ENCODE measurements at regions not wholly inside any gene's neighbourhood (a gene's known extent, or its start where the extent isn't known, plus 50 kb on each side); places are given as distances from the start of the nearest gene placed in this dataset.
"Not testable (repeated sequence)": the region's sequence is repeated elsewhere in the genome, so short reads cannot be mapped to it uniquely, and the experiment has no call there.

DNA sequence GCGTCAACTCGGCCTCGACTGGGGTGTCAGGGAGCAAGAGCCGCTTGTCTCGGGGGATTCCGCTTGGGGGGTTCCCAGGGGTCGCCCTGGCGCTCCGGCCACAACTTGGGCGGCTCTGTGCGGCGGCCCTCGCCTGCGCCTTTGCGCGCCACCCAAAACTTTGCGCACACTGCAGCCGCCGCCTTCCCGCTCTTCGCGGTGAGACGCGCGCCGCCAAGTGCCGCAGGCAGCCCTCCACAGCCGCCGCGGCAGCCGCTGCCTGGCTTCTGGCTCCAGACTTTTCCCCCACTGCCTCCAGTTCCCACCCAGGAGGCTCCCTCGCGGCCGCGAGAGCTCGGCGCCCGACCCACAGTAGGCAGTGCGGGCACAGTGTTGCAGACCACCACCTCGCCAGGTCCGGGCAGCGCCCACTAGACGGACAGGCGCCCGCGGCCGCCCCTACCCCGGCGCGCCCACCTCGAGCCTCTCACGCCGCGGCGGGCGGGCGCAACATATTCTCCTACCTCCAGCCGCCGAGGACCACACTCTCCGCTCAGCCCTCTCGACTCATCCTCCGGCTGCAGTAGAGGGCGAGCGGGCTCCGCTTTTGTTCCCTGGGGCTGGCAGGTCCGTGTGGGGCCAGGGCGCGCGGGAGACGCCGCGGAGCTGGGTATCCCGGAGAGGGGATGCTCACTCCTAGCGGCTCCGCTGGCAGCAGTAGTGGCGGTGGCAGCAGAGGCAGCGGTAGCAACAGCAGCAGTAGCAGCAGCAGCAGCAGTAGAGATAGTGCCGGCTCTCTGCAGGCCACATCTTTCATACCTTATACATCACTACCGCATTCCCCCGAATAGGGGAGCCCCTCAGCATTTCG lies 296.6 kb downstream of the OMA1 start:
- DNase-seq = no peak

DNA sequence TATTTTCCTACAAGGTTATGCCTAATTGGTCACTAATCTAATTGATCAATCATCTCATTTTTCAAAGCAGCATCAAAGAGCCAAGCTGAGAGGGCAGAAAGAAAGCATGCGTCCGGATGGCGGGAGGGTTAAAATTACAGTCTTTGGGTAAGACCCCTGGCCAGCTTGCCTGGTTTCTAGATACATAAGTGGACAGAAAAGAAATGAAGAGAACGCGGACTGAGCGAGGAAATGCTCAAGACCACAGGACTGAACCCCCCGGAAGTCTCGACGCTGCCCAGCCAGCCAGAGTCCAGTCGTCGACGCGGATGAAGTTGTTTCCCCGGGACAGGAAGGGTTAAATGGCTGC lies 297.2 kb downstream of the OMA1 start:
- DNase-seq = no peak

DNA sequence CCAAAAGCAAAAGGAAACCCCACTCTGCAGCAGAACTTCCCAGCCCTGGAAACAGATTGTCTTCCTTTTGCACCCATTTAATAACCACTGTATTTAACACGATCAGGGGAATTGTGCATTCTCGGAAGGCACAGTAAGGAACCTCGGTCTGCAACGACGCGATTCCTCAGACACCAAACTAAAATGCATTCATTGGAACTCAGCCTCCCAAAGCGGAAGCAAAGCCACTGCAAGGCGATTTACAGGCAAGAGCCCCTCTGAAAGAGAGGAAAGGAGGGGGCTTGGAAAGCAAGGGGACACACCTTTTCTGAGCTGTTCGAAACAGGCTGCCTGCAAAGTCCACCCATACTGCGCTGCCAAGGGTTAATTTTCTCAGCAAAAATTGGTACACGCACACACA lies 297.7 kb downstream of the OMA1 start:
- DNase-seq = no peak

DNA sequence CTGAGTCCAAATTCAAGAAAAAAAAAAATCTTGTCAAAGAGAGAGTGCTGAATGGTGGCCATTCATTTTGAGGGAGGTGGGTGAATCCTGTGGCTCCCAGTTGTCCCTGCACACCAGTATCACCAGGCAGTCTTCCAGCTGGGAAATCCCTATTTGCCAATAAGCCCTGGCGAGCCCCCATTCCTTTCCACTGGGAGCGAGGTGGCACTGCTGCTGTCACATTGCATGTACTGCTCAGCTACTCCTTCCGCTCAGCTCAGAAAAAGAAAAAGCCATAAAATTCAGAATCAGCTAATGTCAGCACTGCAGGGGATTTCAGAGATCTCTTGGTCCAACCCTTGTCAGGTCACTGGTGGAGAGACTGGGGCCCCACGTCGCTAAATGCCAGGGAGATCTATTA lies 298.5 kb downstream of the OMA1 start:
- no peak for DNase-seq

DNA sequence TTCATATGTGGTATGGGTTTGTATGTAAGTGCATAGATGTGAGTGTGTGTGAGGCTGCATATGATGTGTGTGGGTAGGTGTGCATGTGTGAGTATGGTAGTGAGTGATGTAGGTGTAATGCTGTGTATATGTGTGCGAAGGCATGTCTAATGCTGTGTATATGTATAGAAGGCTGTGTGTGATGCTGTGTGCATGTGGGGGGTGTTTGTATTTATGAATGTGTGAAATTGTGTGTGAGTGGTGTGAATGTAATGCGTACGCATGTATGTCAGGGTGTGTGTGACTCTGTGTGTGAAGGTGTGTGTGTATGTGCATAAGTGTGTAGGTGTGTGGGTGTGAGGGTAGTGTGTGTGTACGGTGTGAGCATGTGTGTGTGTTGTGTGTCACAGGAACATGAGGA lies 300.0 kb downstream of the OMA1 start:
- DNase-seq = no peak

DNA sequence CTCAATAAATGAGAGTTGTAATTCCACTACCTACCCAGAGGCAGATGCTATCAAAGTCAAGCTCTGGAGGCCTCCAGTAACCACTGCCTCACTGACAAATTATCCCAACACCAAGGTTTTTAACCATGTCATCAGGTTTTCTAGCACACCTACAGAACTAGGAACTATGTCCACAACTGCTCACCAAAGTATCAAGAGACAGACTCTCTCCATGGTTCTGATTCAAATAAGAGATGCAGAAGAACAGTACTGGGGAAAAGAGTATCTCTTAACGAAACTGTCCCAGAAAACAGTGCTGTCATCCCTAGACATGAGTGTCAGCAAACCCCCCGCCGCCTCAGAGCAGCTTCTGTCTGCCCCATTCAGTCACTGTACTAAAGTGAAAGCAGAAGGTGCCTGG lies 301.7 kb downstream of the OMA1 start:
- DNase-seq = no peak

DNA sequence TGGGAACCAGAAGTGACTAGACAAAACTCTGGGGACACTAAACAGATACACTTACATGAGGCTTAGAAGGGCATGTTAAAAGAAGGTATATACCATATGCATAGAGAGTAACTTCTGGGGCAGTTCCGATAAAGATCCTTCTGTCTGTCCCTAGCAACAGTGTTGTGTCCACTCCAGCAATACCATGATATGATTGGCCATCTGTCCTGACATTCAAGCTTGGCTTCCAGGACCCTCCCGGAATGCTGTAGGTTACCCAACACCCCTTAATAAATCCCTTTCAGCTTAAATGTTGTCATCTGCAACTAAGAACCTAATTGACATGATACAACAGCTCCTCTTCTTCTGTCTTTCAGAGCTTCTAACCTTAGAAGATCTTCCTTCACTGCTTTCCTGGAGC lies 307.7 kb downstream of the OMA1 start:
- no peak for DNase-seq

DNA sequence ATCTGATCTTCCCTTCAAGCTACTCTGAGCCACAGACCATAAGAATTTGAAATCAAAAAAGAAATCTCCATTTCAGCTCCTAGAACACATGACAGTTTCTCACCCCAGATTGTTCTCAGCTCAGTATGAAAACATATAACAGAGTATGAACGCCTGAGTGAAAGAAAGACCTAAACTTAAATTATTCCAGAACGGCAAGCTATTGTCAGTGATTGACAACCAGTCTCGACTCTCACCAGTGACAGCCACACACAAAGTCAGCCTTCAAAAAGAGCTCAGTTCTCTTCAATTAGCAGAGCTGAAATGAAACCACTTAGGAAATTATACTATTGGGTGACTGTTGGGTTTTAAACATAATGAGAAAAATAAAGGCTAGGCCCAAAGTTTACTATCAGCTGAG lies 312.8 kb downstream of the OMA1 start:
- no peak for DNase-seq

DNA sequence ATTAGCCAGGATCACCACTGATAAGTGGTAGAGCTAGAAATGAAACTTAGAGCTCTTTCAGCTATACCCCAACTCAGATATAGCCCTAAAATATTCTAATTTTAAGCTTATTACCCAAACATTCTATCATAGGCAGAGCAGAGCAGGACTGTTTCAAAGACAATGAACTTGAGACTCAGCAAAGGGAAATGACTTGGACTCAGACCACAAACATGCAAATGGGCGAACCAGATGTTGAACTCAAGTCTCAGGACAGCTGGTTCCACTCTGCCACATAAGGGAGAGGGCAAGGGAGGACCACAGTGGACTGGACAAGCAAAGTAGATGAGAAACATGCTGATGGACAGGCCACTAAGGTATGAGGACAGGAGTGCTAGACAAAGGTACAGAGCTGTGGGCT lies 315.3 kb downstream of the OMA1 start:
- DNase-seq = no peak

DNA sequence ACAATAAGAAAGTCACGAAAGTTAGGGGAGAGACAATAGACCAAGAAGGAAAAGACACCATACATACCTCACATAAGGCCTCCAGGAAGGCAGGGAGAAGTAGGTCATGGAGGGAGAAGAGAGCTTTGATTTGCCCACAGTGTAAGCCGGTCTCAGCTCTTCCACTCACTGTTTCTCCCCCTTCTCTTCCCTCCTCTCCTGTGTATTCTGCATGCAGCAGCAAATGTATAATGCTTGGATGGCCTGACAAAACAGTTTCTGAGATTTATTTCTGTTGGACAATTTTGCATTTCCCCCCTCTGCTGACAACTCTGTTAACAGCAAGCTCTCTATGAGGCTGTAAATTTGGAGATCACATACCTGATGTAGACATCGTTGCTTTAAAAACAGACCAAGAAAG lies 318.9 kb downstream of the OMA1 start:
- no peak for DNase-seq

DNA sequence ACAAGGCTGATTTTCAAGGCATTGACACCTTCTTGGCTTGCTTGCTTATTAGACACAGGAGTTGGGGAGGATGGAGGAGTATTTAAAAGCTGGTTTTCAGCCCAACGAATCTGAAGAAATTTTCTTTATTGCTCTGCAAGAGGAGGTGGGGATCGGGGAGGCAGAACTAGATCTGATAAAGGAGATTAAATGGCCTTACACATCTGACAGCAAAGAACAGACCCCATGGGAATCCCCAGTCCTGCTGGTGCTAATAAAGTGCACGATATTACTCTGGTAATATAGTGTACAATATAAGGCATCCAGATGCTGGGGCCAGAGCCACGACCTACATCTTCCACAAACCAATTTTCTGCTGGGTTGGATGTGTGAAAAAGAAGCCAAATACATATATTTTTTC lies 323.0 kb downstream of the OMA1 start:
- no peak for DNase-seq

DNA sequence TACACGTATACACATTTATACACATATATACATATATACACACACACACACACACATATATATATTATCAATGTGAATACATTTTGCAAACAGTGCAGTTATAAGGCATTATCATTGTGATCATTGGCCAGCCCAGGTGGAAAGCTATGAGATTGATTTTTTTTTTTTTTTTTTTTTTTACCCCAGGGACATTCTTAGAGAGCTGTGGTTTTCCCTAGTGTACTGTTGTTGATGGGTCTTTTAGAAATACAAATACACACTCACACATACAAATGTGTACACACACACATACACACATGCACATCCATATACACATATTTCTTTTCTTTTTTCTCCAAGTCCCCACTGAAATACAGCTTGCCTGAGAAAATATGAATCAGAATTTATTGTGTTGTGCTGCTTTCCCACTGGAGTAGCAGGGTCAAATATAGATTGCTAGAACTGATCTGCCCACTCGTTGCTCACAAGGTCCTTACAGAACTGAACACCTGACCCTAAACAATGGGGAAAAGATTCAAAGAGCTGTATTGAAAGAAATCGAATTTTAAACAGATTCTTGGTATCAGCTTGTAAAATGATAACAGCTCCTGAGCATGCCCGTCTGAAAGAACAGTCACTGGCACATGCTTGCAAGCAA lies 325.6 kb downstream of the OMA1 start:
- no peak for DNase-seq

DNA sequence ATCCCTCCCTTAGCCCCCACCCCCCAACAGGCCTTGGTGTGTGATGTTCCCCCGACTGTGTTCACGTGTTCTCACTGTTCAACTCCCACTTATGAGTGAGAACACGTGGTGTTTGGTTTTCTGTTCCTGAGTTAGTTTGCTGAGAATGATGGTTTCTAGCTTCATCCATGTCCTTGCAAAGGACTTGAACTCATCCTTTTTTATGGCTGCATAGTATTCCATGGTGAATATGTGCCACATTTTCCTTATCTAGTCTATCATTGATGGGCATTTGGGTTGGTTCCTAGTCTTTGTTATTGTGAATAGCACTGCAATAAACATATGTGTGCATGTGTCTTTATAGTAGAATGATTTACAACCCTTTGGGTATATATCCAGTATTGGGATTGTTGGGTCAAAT lies 330.4 kb downstream of the OMA1 start:
- not testable (repeated sequence) for DNase-seq

DNA sequence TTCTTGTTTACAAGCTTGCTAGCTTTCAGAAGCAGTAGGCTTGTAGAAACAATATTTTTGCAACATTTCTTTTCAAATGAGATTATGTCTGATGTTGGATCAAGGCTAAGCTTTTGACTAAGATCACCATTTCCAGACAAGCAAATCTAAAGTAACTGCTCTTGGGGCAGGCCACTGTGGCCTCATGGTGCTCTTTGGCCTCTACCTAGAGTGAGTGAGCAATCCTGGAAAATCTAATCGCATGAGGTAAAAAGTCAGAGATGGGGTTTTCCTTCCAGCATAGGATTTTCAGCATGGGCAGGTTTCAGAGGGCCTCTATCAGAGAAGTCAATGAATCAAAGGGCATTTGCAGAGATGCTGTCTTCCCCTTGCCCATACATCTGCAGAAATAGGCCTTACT lies 331.9 kb downstream of the OMA1 start:
- DNase-seq = no peak

DNA sequence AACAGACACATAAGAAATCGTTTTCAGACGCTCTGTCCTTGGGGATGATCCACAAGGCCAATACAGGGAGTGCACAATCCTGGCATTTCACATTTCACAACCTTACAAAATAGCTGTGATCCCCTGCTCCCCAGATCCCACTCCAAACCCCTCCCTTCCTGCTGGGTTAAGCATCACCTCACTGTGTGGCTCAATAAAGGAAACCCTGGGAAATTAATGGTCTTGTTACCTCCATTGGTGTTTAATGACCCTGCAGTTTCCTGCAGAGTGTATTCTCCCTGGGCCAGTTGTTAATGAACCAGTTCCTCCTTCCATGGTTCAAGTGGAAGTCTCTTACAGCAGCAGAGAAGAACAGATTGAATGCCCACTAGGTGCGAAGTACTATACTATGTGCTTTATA lies 334.7 kb downstream of the OMA1 start:
- no peak for DNase-seq

DNA sequence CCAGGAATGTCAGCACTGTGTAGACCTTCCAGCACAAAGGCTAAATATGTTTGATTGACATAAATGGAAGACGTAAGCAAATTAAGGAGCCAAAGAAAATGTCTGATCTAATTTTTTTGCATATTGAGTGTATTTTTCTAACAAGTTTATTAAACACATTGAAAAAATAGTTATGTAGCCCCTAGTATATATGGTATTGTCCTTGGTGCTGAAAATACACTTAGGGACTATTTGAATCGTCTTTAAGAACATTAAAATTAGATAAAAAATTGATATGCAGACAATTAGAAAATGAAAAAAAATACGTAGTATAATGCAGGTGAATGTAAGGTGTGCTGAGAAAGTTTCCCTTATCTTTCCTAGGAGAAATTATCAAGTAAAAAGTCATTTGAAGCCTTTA lies 337.0 kb downstream of the OMA1 start:
- no peak for DNase-seq

DNA sequence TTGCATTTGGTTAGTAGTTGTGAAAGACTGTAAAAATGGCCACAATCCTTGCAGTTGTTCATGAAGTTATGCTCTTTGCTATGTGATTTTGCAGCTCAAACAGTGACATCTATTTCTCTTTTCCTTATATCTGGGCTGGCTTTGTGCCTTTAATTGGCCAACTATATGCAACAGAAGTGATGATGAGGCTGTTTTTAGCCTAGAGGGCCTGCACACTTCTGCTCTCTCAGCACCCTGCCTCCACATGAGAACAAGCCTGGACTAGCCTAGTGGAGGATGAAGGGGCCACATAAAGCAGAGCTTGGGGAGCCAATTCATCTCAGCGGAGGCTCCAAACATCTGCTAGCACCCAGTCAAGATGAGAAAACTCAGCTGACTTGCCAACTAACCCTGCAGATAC lies 339.8 kb downstream of the OMA1 start:
- DNase-seq = no peak

DNA sequence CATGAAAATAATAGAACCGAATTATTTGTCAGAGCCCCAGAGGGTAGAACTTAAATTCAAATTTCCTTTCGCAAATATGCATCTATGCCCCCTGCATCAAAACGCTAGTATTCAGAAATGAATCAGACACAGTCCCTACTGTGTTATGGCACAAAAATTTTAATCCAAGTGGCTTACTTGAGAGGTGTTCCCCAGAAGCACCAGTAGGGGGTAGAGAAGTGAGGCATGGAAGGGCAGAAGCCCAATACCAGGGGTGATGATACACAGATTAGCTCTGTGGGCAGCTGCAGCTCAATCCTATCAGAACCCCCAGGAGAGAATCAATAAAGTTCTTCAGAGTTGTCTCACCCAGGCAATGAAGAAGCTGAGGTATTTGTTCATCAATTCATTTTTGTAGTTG lies 342.2 kb downstream of the OMA1 start:
- no peak for DNase-seq

DNA sequence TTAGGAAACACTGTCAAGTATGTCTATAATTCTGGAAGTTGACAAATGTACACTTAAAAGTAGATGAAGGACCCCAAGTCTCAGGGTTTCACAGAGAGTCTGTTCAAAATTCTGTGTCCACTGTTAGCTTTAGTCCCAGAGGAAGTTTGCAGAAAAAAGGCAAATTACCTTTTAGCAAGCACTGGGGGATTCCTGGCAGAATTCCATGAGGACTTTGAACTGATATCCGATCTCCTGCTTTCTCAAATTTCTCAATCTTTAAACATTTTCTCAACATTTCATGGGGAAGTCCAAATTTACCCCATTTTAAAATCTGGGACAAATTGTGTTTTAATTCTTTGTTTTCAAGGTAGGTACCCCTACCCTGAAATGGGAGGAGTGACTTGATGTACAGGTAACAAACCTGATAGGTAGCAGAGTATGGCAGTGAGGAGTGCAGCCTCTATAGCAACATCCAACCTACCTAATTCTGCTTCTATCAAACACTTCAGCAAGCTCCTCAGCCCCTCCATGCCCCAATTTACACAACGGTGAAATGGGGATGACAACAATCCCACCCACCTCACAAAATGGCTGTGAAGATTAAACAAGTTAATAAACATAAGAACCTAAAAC lies 344.9 kb downstream of the OMA1 start:
- no peak for DNase-seq

DNA sequence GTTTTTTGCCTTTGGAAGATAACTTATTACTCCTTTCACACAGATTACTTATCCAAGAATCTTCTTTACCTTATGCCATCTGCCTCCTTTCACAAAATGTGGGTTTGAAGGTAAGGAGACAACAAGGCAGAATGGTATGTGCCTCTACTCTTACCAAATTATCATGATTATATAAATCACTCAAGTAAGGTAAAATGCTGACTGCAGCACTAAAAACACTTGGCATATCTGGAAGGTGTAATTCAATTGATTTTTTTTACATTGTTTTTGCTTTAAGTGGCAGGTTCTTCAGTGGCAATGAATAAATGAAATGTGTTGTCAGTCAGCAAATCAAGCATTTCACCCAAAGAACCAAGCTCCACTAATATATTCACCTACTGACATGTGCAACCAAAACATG lies 346.1 kb downstream of the OMA1 start:
- no peak for DNase-seq

DNA sequence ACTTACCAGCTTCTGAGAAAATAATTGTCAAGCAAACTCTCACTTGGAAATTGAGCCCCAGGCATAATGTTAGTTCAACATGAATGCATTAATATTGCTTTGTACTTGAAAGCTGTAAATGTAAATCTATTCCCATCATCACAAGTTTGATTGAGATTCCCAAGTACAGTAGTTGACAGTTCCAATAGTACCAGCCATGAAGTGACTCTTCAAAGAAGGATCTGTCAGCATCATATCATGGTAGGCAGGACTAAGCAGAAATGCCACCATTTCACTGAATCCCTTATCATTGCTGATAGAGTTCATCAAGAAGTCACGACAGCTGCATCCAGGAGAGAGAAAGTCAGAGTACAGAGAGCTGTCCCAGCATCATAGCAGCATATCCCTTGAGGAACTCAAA lies 348.7 kb downstream of the OMA1 start:
- no peak for DNase-seq

DNA sequence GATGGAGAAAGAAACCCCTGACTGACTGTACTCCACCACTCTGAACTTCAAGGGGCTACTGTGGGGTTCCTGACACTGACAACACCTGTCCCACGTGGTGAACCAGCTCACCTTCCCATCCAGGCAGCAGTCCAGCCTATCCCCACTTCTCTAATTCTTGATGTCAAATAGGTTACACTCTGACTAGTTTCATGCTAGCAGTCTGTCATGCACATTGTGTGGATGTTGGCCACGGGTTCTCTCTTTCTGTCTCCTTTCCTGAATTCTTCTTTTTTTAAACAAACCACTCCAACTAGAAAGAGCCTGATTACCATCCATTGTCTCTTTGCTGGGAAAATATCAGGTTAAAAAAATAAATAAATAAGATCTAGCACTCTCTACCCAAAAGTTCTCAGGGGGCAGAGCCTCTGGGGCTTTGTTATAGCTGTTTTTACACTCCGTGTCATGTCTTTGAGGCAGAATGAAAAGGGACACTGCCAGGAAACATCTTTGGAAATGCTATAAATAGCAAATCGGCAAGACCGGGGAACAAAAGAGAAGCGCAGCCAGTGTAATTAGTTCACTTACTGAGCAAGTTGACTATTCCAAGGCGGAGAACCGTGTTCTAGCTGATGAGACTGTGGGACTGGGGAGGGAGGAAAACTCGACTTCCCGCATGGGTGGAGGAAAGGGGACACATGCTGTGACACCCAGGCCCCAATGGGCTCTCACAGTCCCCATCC lies 356.1 kb downstream of the OMA1 start:
- no peak for DNase-seq

DNA sequence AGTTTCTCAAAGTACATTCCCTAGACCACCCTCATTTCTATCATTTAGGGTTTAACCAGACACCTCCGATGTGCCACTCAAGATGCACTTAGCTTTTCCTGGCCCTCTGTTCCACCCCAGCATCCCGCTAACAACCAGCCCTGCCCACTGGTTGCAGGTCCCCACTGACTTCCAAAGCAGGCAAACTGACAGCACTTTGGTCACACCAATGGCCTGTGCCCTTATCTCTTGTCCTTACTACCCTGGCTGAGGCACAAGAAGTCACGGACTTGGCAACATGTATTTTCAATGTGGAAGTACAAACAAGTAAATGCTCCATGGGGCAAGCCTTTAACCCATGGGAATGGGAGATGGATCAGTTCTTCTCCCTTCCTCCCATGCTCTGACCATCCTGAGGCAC lies 357.1 kb downstream of the OMA1 start:
- no peak for DNase-seq

DNA sequence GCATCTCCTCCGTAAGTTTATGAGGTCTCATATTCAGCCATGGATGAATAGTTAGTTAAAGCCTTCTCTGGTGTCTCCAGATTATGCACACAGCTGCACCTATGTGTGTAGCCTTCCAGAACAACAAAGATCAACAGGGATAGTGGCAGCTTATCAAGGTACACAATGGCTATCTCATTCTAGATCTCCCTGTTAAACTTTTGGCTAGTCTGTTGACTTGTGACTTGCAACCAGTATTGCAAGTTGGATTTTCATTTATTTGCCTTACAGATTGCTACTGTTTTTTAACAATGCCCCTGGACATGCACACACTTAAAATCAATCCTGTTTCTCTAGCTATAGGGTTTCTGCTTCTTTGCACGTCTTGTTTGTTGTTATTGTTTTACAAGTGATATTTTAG lies 363.2 kb downstream of the OMA1 start:
- DNase-seq = no peak

Data from stimulated activated naive CD4-positive, alpha-beta T cell treated with Interleukin-2 at 50 U/mL for 16 hours (primary cell).